ENCODE measurements at regions not wholly inside any gene's neighbourhood (a gene's known extent, or its start where the extent isn't known, plus 50 kb on each side); places are given as distances from the start of the nearest gene placed in this dataset.

- Histone ChIP-seq H3K27me3 (ENCODE audit: insufficient read depth in 3 of 3, low read length in 2 of 3) (no peaks in the 10 kb centered on the region), H3K36me3 (ENCODE audit: insufficient read depth in 1 of 2, low read depth in 1 of 2) (no peaks in the 10 kb centered on the region), H3K4me3 (no peak overlapping the region), H3K9me3 (no peaks in the 10 kb centered on the region), H3K4me1 (no peaks in the 10 kb centered on the region), H3K27ac (no peak overlapping the region)
- no peak for ATAC-seq
- TF ChIP-seq CTCF (IDR thresholded peaks at IDR 0.05) = no peak
- WGBS, 3 donors = 70 to 82% (median 78%) methylated on average over 6 of the region's 6 CpGs
- DNase-seq = no peak
- intact Hi-C loops (cut with DNase I) = no loop called here
These were observed 184.2 kb downstream of the ANKRD60 start for GRCh38 chr20:58044286-58044685.

- no peak for TF ChIP-seq CTCF (IDR thresholded peaks at IDR 0.05)
- DNase-seq (no peak), ATAC-seq (no peak)
- Histone ChIP-seq H3K27me3 (ENCODE audit: insufficient read depth in 3 of 3, low read length in 2 of 3) (peaks cover 0 to 4% (median 0%) of the 10 kb centered on the region in 3 donors), H3K4me1 (no peaks in the 10 kb centered on the region), H3K36me3 (ENCODE audit: insufficient read depth in 1 of 2, low read depth in 1 of 2) (no peaks in the 10 kb centered on the region), H3K9me3 (no peaks in the 10 kb centered on the region), H3K27ac (no peak overlapping the region), H3K4me3 (no peak overlapping the region)
- intact Hi-C loops (cut with DNase I) = no loop called here
- WGBS, 3 donors = 29 to 37% (median 32%) methylated on average over 17 of the region's 17 CpGs
These were observed 185.0 kb downstream of the ANKRD60 start for GRCh38 chr20:58043236-58044140.

- DNase-seq (no peak), ATAC-seq (no peak)
- Histone ChIP-seq H3K4me1 (no peaks in the 10 kb centered on the region), H3K27me3 (ENCODE audit: insufficient read depth in 3 of 3, low read length in 2 of 3) (peaks cover 0 to 4% (median 0%) of the 10 kb centered on the region in 3 donors), H3K27ac (no peak overlapping the region), H3K4me3 (no peak overlapping the region), H3K9me3 (no peaks in the 10 kb centered on the region), H3K36me3 (ENCODE audit: insufficient read depth in 1 of 2, low read depth in 1 of 2) (no peaks in the 10 kb centered on the region)
- TF ChIP-seq CTCF (IDR thresholded peaks at IDR 0.05) = no peak
- intact Hi-C loops (cut with DNase I) = no loop called here
- WGBS, 3 donors = 27 to 86% (median 70%) methylated on average over 1 of the region's 1 CpG
These were observed 185.9 kb downstream of the ANKRD60 start for GRCh38 chr20:58042591-58042990.

GRCh38 chr20:58040447-58041290 lies 187.8 kb downstream of the ANKRD60 start:
- ATAC-seq (no peak), DNase-seq (no peak)
- Histone ChIP-seq H3K4me1 (no peaks in the 10 kb centered on the region), H3K27me3 (ENCODE audit: insufficient read depth in 3 of 3, low read length in 2 of 3) (peaks cover 0 to 4% (median 0%) of the 10 kb centered on the region in 3 donors), H3K4me3 (no peak overlapping the region), H3K27ac (no peak overlapping the region), H3K9me3 (no peaks in the 10 kb centered on the region), H3K36me3 (ENCODE audit: insufficient read depth in 1 of 2, low read depth in 1 of 2) (no peaks in the 10 kb centered on the region)
- WGBS, 3 donors = 89 to 92% (median 90%) methylated on average over 15 of the region's 15 CpGs
- intact Hi-C loops (cut with DNase I) = no loop called here
- no peak for TF ChIP-seq CTCF (IDR thresholded peaks at IDR 0.05)

Data from psoas muscle (tissue), 7 donors.